GM12864 (cell line): ENCODE measurements at regions not wholly inside any gene's neighbourhood (a gene's known extent, or its start where the extent isn't known, plus 50 kb on each side); places are given as distances from the start of the nearest gene placed in this dataset.

ENCODE experiments used
- DNase-seq: peaks from one replicate; pipeline ENCODE4 v3.0.0-alpha.2; 2011; ENCODE audit warnings: low read depth
- H3K4me3 ChIP-seq: 2 replicates; pipeline ENCODE4 v1.5.1; 2011; ENCODE audit warnings: mild to moderate bottlenecking, low read depth, low read length, control low read depth
- TF ChIP-seq, protein P1 (sequence below): IDR thresholded peaks from 2 replicates; pipeline ENCODE4 v1.5.1; 2011; ENCODE audit warnings: low read depth, mild to moderate bottlenecking, moderate library complexity, low read length, control low read depth, inconsistent platforms; ENCODE audit errors: missing control alignments

DNA sequence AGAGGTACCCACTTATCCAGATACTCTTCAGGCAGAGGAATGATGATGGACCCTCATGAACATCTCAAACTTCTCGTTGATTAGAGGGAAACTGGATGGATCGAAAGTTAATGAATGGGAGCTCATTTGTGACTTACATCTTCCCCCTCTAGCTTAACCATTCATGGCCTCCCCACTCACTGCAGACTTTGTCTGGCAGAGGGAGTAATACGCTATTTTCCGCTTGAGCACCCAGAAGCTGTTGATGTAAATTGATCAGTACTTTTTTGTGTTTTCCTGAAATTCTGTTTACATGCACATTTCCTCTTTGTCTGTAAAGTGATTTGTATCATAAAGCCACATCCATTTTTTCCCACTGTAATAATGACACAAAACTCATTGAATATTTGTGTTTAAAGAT is 239.1 kb upstream of the RBFOX1 start:
- no peak overlapping the region for H3K4me3 ChIP-seq
- no peak for DNase-seq
- TF ChIP-seq, protein P1, sequence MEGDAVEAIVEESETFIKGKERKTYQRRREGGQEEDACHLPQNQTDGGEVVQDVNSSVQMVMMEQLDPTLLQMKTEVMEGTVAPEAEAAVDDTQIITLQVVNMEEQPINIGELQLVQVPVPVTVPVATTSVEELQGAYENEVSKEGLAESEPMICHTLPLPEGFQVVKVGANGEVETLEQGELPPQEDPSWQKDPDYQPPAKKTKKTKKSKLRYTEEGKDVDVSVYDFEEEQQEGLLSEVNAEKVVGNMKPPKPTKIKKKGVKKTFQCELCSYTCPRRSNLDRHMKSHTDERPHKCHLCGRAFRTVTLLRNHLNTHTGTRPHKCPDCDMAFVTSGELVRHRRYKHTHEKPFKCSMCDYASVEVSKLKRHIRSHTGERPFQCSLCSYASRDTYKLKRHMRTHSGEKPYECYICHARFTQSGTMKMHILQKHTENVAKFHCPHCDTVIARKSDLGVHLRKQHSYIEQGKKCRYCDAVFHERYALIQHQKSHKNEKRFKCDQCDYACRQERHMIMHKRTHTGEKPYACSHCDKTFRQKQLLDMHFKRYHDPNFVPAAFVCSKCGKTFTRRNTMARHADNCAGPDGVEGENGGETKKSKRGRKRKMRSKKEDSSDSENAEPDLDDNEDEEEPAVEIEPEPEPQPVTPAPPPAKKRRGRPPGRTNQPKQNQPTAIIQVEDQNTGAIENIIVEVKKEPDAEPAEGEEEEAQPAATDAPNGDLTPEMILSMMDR: no peak

GRCh38 chr16:7090628-7091115 is 242.0 kb upstream of the RBFOX1 start:
- DNase-seq: no peak
- TF ChIP-seq, protein P1: no peak
- no peak overlapping the region for H3K4me3 ChIP-seq

DNA sequence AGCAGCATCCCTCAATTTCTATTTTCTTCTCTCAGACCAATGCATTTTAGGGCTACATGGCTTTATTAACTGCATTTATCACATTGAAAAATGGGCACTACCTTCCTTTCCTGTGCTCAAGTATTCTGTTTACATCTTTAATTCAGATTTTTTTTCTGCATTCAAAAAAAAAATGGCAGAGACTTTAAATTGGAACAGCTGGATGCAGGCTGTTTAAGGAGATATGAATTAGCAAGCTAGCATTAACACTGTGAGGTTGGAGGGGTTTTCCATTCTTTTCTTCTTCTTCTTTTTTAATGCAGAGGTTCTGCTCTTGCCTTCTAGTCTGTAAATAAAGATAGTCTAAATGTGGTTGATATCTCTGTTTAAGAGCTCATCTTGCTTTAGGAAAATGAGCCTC is 242.9 kb upstream of the RBFOX1 start:
- TF ChIP-seq, protein P1: no peak
- DNase-seq: no peak
- no peak overlapping the region for H3K4me3 ChIP-seq

GRCh38 chr16:7088711-7089110 is 243.9 kb upstream of the RBFOX1 start:
- no peak overlapping the region for H3K4me3 ChIP-seq
- TF ChIP-seq, protein P1: no peak
- DNase-seq: no peak

GRCh38 chr16:7086822-7087616 is 245.6 kb upstream of the RBFOX1 start:
- TF ChIP-seq, protein P1: no peak
- H3K4me3 ChIP-seq: no peak overlapping the region
- no peak for DNase-seq

DNA sequence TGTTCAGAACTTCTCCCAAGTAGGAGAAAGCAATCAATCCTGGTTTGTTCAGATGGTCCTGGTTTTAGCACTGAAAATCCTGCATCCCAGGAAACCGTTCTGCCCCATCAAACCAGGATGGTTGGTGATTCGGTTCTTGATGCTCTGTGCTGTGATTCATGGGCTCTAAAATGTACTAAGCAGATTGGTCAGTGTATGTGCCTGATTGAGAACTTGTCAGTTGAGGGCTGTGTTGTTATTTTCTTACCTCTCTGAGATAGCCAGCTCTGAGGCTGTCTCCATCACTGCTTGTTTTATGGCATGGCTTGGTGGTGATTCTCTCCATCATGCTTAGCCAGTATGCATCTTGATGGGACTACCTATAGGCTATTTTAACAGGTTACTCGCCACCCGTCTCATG is 246.9 kb upstream of the RBFOX1 start:
- DNase-seq: no peak

DNA sequence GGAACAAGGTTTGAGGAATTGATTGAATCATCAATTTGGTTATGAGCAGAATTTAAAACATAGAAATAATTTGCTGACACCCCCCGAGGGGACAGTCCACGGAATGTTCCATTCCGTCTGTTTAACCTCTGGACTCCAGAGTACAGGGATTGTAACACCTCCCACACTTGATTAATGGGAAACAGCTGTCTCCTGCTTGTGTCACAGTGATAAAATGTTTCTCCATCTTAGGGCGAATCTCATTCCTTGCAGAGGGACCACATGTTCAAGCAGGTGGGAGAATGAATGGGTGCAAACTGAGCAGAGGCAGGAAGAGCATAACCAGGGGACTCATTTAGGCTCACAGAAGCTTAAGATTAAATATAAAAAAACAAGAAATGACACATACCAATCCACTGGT is 249.5 kb upstream of the RBFOX1 start:
- no peak overlapping the region for H3K4me3 ChIP-seq
- TF ChIP-seq, protein P1: no peak
- no peak for DNase-seq

More for the DNA sequence above, 246.9 kb upstream of the RBFOX1 start:
- TF ChIP-seq, protein P1: no peak
- no peak overlapping the region for H3K4me3 ChIP-seq
